Daoy (cell line): ENCODE measurements at regions not wholly inside any gene's neighbourhood (a gene's known extent, or its start where the extent isn't known, plus 50 kb on each side); places are given as distances from the start of the nearest gene placed in this dataset.
"Not testable (repeated sequence)": the region's sequence is repeated elsewhere in the genome, so short reads cannot be mapped to it uniquely, and the experiment has no call there.

Experiments
- DNase-seq: peaks from one replicate; pipeline ENCODE4 v3.0.0-alpha.2; 2015; ENCODE audit warnings: low read depth

- DNase-seq = not testable (repeated sequence)
These were observed 506.3 kb downstream of the SOX11 start for GRCh38 chr2:6198370-6198919.

- DNase-seq = no peak
These were observed 510.6 kb downstream of the SOX11 start for GRCh38 chr2:6202756-6203155.

GRCh38 chr2:6203291-6203959 is 511.2 kb downstream of the SOX11 start:
- DNase-seq = no peak

- DNase-seq = no peak
These were observed 514.7 kb downstream of the SOX11 start for GRCh38 chr2:6206882-6207281.

GRCh38 chr2:6211236-6211635 is 519.1 kb downstream of the SOX11 start:
- DNase-seq = no peak

GRCh38 chr2:6212491-6212890 is 520.3 kb downstream of the SOX11 start:
- DNase-seq = no peak

- no peak for DNase-seq
These were observed 521.0 kb downstream of the SOX11 start for GRCh38 chr2:6213056-6213780.

GRCh38 chr2:6214471-6214870 is 522.3 kb downstream of the SOX11 start:
- DNase-seq = no peak

GRCh38 chr2:6215053-6215452 is 522.9 kb downstream of the SOX11 start:
- no peak for DNase-seq

- no peak for DNase-seq
These were observed 524.0 kb downstream of the SOX11 start for GRCh38 chr2:6216234-6216633.

GRCh38 chr2:6218926-6219325 is 526.7 kb downstream of the SOX11 start:
- DNase-seq = no peak

- DNase-seq = no peak
These were observed 527.7 kb downstream of the SOX11 start for GRCh38 chr2:6219906-6220305.

GRCh38 chr2:6222296-6222695 is 530.1 kb downstream of the SOX11 start:
- DNase-seq = no peak

GRCh38 chr2:6224267-6224666 is 532.1 kb downstream of the SOX11 start:
- no peak for DNase-seq

GRCh38 chr2:6228251-6228650 is 536.1 kb downstream of the SOX11 start:
- DNase-seq = no peak

- no peak for DNase-seq
These were observed 539.0 kb downstream of the SOX11 start for GRCh38 chr2:6231166-6231565.

- DNase-seq = no peak
These were observed 541.8 kb downstream of the SOX11 start for GRCh38 chr2:6233993-6234392.

- no peak for DNase-seq
These were observed 542.5 kb downstream of the SOX11 start for GRCh38 chr2:6234702-6235101.

- no peak for DNase-seq
These were observed 544.1 kb downstream of the SOX11 start for GRCh38 chr2:6236317-6236716.

- no peak for DNase-seq
These were observed 545.0 kb downstream of the SOX11 start for GRCh38 chr2:6237039-6237660.

GRCh38 chr2:6249557-6249956 is 557.4 kb downstream of the SOX11 start:
- no peak for DNase-seq

GRCh38 chr2:6254441-6254840 is 562.3 kb downstream of the SOX11 start:
- no peak for DNase-seq

- DNase-seq = no peak
These were observed 572.0 kb downstream of the SOX11 start for GRCh38 chr2:6264198-6264597.
